ENCODE measurements at regions not wholly inside any gene's neighbourhood (a gene's known extent, or its start where the extent isn't known, plus 50 kb on each side); places are given as distances from the start of the nearest gene placed in this dataset.

DNA sequence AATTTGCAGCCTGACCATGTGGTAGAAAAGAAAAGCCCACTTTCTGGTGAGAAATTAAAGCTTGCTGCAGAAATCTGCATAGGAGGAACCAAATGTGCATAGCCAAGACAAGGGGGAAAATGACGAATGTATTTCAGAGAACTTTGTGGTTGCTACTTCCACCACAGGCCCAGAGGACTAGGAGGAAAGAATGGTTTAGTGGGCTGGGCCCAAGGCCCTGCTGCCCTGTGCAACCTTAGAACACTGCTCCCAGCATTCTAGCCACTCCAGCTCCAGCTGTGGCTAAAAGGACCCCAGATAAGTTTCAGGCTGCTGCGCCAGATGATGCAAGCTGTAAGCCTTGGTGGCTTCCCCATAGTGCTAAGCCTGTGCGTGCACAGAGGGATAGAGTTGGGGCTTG, 764.3 kb downstream of the SLC6A15 start:
- Mint-ChIP-seq H3K27ac (no peak overlapping the region), H3K27me3 (ENCODE audit: insufficient read depth, low read depth) (no peaks in the 10 kb centered on the region), H3K4me1 (no peaks in the 10 kb centered on the region), H3K4me3 (no peak overlapping the region), H3K36me3 (no peaks in the 10 kb centered on the region), H3K9me3 (peaks cover 15% of the 10 kb centered on the region)
- H3F3A ChIP-seq (ENCODE audit: low read depth): no peaks in the 10 kb centered on the region
- DNase-seq (ENCODE audit: low spot score): no peak
- no peaks in the 10 kb centered on the region for H3K36me3 ChIP-seq
- no peak overlapping the region for H3K27ac ChIP-seq
- H3K9me3 ChIP-seq (ENCODE audit: low read depth): no peaks in the 10 kb centered on the region
- no peak overlapping the region for H3K9ac ChIP-seq
- no peak overlapping the region for H3K4me3 ChIP-seq
- no peak for TF ChIP-seq EZH2 (IDR thresholded peaks at IDR 0.05)
- TF ChIP-seq EZH2phosphoT487 (IDR thresholded peaks at IDR 0.05): no peak
- TF ChIP-seq, protein P1, sequence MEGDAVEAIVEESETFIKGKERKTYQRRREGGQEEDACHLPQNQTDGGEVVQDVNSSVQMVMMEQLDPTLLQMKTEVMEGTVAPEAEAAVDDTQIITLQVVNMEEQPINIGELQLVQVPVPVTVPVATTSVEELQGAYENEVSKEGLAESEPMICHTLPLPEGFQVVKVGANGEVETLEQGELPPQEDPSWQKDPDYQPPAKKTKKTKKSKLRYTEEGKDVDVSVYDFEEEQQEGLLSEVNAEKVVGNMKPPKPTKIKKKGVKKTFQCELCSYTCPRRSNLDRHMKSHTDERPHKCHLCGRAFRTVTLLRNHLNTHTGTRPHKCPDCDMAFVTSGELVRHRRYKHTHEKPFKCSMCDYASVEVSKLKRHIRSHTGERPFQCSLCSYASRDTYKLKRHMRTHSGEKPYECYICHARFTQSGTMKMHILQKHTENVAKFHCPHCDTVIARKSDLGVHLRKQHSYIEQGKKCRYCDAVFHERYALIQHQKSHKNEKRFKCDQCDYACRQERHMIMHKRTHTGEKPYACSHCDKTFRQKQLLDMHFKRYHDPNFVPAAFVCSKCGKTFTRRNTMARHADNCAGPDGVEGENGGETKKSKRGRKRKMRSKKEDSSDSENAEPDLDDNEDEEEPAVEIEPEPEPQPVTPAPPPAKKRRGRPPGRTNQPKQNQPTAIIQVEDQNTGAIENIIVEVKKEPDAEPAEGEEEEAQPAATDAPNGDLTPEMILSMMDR (IDR thresholded peaks at IDR 0.05): no peak
- H3K4me1 ChIP-seq: no peaks in the 10 kb centered on the region
- H4K20me1 ChIP-seq (ENCODE audit: low read depth): no peaks in the 10 kb centered on the region
- H3K4me2 ChIP-seq: no peak overlapping the region
- no peaks in the 10 kb centered on the region for H3K79me2 ChIP-seq (ENCODE audit: low read depth)
- H3K27me3 ChIP-seq: no peaks in the 10 kb centered on the region
- H2AFZ ChIP-seq (replicated peaks): no peak overlapping the region

GRCh38 chr12:84136862-84137367, 775.7 kb downstream of the SLC6A15 start:
- Histone ChIP-seq H3K36me3 (no peaks in the 10 kb centered on the region), H3K4me3 (no peak overlapping the region), H3F3A (ENCODE audit: low read depth) (no peaks in the 10 kb centered on the region), H3K27me3 (no peaks in the 10 kb centered on the region), H3K4me1 (no peaks in the 10 kb centered on the region), H3K9ac (no peak overlapping the region), H3K79me2 (ENCODE audit: low read depth) (no peaks in the 10 kb centered on the region), H3K27ac (no peak overlapping the region), H3K9me3 (ENCODE audit: low read depth) (no peaks in the 10 kb centered on the region), H2AFZ (replicated peaks) (no peak overlapping the region), H4K20me1 (ENCODE audit: low read depth) (no peaks in the 10 kb centered on the region), H3K4me2 (no peak overlapping the region)
- TF ChIP-seq EZH2 (IDR thresholded peaks at IDR 0.05) (no peak), EZH2phosphoT487 (IDR thresholded peaks at IDR 0.05) (no peak)
- TF ChIP-seq, protein P1 (IDR thresholded peaks at IDR 0.05): no peak
- H3K4me1 Mint-ChIP-seq: no peaks in the 10 kb centered on the region
- no peaks in the 10 kb centered on the region for H3K9me3 Mint-ChIP-seq
- H3K27ac Mint-ChIP-seq: no peak overlapping the region
- DNase-seq (ENCODE audit: low spot score): no peak
- H3K4me3 Mint-ChIP-seq: no peak overlapping the region
- no peaks in the 10 kb centered on the region for H3K27me3 Mint-ChIP-seq (ENCODE audit: insufficient read depth, low read depth)
- H3K36me3 Mint-ChIP-seq: no peaks in the 10 kb centered on the region

GRCh38 chr12:84135586-84136279, 776.9 kb downstream of the SLC6A15 start:
- Histone ChIP-seq H3K27ac (no peak overlapping the region), H3K4me3 (no peak overlapping the region), H3K27me3 (no peaks in the 10 kb centered on the region), H3K4me1 (no peaks in the 10 kb centered on the region), H3K4me2 (no peak overlapping the region), H3F3A (ENCODE audit: low read depth) (no peaks in the 10 kb centered on the region), H3K9me3 (ENCODE audit: low read depth) (no peaks in the 10 kb centered on the region), H3K79me2 (ENCODE audit: low read depth) (no peaks in the 10 kb centered on the region), H2AFZ (replicated peaks) (no peak overlapping the region), H3K9ac (no peak overlapping the region), H3K36me3 (no peaks in the 10 kb centered on the region), H4K20me1 (ENCODE audit: low read depth) (no peaks in the 10 kb centered on the region)
- no peak for TF ChIP-seq EZH2phosphoT487 (IDR thresholded peaks at IDR 0.05)
- no peak for TF ChIP-seq EZH2 (IDR thresholded peaks at IDR 0.05)
- TF ChIP-seq, protein P1 (IDR thresholded peaks at IDR 0.05): no peak
- DNase-seq (ENCODE audit: low spot score): no peak
- Mint-ChIP-seq H3K4me3 (no peak overlapping the region), H3K27ac (no peak overlapping the region), H3K27me3 (ENCODE audit: insufficient read depth, low read depth) (no peaks in the 10 kb centered on the region), H3K36me3 (no peaks in the 10 kb centered on the region), H3K4me1 (no peaks in the 10 kb centered on the region), H3K9me3 (no peaks in the 10 kb centered on the region)

Measured in neural progenitor cell (in vitro differentiated cells).